Peyer's patch (tissue), 4 donors: ENCODE measurements at regions not wholly inside any gene's neighbourhood (a gene's known extent, or its start where the extent isn't known, plus 50 kb on each side); places are given as distances from the start of the nearest gene placed in this dataset.

Source experiments
- POLR2A ChIP-seq, 2 donors: fragments of 450-650 bp; IDR thresholded peaks; one replicate each; pipeline ENCODE4 v1.5.1; 2017; ENCODE audit warnings: antibody characterized with exemption in 2 of 2, mild to moderate bottlenecking in 2 of 2, moderate library complexity in 2 of 2
- TF ChIP-seq, protein P1 (sequence below), 6 experiments: fragments of 450-650 bp in 4 of 6; fragments of 200-600 bp in 2 of 6; sonication (generic) in 1 of 6; IDR thresholded peaks; one replicate each; pipeline ENCODE4 v1.5.1; 2017 to 2019; ENCODE audit warnings: antibody characterized with exemption in 6 of 6, mild to moderate bottlenecking in 3 of 6, moderate library complexity in 1 of 6

GRCh38 chr17:63153488-63153887 is 187.5 kb downstream of the TANC2 start:
- TF ChIP-seq, protein P1, sequence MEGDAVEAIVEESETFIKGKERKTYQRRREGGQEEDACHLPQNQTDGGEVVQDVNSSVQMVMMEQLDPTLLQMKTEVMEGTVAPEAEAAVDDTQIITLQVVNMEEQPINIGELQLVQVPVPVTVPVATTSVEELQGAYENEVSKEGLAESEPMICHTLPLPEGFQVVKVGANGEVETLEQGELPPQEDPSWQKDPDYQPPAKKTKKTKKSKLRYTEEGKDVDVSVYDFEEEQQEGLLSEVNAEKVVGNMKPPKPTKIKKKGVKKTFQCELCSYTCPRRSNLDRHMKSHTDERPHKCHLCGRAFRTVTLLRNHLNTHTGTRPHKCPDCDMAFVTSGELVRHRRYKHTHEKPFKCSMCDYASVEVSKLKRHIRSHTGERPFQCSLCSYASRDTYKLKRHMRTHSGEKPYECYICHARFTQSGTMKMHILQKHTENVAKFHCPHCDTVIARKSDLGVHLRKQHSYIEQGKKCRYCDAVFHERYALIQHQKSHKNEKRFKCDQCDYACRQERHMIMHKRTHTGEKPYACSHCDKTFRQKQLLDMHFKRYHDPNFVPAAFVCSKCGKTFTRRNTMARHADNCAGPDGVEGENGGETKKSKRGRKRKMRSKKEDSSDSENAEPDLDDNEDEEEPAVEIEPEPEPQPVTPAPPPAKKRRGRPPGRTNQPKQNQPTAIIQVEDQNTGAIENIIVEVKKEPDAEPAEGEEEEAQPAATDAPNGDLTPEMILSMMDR (IDR thresholded peaks at IDR 0.05), result no peak
- no peak for TF ChIP-seq POLR2A (IDR thresholded peaks at IDR 0.05)
